UCSD-AML1 (cell line): ENCODE measurements at regions not wholly inside any gene's neighbourhood (a gene's known extent, or its start where the extent isn't known, plus 50 kb on each side); places are given as distances from the start of the nearest gene placed in this dataset.

Source experiments
- DNase-seq: peaks from one replicate; lab custom pipeline; 2025; ENCODE audit not compliant: unreplicated experiment; lab: John Stamatoyannopoulos, UW

DNA sequence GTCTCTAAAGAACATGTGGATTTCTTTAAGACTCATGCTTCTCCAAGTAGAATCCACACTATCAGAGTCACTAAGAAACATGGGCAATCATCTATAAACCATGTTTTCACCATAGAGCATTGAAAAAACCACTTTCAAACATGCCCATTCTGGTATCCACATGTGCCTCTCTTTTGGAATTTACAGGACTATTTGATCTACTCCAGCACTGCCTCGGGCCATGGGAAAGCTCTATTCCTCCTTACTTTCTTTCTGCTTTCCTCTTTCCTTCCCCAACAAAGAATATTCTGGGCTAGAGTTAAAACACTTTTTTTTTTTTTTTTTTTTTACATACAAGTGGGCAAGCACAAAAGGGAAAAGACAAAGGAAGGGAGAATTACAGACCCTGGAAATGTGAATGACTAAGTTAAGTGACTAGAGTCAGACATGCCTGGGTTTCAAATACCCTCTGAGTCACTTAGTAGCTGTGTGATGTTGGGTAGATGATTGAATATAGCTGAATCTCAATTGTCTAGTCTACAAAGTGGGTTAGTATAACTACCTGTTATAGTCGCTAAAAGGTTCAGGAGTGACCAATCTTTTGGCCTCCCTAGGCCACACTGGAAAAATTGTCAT lies 847.7 kb upstream of the INTU start:
- no peak for DNase-seq

DNA sequence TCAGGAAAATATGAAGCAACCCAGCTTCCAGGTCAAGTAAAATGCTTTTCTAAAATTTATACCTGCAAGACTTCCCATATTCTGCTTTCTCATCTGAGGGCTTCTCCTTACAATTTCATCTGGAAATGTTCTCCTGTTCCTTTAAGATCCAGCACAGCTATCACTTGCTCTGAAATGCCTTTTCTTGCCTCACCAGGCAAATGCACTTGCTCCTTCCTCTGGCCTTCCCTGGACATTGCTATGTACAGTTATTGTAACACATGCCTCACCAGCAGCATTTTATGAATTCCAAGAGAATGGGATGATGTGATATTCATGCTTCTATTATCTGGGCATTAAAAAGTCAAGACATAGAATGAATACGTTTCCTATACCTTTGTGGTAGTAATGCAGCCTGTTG lies 842.1 kb upstream of the INTU start:
- no peak for DNase-seq

DNA sequence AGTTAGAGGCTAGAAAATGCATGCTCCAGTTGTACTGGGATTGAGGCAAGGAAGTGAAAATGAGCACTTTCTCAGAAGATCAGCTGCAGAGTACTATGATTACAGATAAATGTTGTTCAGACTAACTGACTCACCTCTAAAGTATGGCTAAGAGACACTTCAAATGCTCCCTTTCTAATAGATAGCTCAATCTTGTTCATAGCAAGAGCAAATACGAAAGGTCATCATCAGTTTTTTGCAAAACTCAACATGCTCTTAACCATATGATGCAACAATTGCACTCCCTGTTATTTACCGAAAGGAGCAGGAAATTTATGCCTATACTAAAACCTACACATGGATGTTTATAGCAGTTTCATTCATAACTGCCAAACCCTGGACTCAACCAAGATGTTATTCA lies 838.4 kb upstream of the INTU start:
- no peak for DNase-seq

DNA sequence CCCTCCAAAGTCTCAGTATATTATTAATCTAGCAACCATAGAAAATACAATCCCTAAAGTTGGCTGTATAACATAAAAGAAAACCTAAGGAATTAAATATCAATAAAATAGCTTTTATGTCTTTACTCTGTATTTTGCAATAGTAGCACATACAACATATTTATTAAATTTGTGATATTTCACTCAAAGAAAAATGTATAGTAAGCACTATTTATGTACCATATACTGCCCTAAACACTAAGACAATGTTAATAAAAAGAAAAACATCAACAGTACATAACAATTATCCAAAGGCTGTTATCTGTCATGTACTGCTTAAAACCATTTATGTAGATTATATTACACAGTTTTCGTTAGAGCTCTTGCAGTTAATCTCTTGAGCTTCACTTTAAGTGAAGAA lies 834.5 kb upstream of the INTU start:
- DNase-seq = no peak

DNA sequence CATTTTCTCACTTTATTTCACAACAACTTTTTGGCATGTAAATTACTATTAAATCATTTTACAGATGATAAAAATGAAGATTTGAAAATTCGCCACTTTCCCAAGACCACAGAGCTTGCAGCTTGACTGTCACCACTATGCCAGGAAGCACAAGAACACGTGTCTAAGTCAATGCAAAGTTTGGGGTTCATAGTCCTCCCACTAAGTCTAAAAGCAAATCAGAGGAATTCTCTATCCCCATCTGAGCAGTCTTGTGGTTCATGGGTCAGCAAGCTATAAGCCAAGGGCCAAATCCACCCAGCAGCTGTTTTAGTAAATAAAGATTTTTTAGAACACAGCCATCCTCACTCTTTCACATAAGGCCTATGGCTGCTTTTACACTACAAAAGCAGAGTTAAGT lies 833.3 kb upstream of the INTU start:
- no peak for DNase-seq

DNA sequence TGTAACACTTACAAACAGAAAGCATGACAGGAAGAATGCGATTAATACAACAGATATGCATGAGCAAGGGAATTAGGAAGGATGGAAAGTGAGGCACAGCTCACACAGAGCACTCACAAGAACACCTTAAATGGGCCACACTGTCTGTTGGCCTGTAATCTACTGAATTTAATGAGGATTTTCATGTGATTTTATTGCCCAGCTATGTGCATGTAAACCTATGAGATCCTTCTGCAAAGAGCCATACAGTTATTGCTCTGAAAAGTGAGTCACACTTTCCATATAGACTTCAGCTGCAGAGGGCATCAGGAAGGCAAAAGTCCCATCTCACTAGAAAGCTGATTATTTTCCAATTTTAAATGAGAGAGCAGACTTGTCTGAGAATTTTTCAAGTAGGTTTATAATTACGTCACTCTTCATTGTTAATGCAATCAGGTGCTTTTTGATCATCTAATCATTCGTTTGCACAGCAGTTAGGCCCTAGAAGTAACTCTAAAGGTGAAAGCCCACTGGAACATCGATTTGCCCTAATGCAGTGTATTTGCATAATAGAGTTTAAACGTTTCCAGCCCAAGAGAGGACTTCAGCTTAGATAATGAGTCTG lies 832.7 kb upstream of the INTU start:
- DNase-seq = no peak

DNA sequence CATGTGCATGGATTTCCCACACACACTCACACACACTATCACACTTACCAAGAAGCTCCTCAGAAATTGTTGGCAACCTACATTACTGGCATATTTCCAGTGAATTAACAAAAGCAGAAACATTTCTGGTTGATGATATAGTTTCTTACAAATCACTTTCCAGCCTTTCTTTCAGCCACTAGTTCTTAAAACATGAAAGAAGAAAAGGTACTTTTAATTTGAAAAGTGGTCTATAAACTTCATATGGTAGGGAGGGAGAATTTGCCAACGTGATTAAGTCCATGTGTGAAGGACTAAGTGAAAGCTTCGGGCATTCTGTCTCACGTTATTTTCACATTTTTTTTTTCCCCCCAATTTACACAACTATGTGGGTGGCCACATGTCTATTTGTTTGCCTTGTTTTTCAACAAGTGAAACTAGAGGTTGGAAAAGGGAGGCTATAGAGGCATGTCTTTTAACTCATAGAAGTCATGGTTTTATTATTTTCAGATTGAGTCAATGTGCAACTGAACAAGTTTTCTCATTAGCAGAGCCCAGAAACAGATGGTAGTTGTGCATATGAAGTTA lies 832.1 kb upstream of the INTU start:
- DNase-seq = no peak

DNA sequence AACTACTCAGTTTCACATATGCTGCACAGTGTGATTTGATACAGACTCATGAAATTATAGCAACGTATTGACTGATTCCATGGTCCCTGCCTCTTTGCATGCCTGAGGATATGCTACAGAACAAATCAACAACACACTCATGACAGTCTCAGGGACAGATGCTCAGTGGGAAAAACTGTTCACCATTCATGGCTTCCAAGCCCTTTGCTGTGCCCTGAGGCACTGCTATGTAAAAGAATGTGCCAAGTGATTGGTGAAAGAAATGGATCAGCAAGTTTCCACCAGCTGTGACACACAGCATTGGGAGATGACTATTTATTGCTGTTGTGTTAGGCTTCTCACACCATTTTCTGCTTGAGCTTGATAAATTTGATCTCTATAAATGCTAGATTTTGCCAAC lies 825.6 kb upstream of the INTU start:
- no peak for DNase-seq

DNA sequence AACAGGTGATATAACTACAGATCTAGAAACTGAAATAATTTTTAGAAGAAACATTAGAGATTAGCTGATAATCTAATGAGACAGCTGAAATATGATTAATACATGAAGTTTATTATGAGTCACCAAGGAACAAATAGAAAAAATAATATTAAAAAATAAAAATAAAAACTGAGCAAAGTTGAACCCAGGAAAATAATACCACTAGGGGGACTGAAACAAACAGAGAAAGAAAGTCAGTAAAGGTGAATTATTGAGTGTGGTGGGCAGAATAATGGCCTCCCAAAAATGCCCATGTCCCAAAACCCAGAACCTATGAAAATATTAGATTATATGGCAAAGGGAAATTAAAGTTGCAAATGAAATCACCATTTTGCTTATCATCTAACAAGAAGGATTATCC lies 820.7 kb upstream of the INTU start:
- no peak for DNase-seq

DNA sequence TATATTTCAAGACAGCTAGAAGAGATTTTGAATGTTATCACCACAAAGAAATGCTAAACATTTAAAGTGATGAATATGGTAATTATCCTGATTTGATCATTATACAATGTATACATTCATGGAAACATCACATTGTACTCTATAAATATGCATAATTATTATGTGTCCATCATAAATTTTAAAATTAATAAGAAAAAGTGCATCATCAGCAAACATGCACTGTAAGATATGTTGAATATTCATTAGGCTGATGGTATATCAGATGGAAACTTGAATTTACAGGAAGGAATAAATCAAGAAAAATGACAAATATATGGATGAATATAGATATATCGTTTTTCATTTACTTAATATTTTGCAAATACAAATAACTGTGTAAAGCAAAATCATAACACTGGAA lies 812.1 kb upstream of the INTU start:
- no peak for DNase-seq

DNA sequence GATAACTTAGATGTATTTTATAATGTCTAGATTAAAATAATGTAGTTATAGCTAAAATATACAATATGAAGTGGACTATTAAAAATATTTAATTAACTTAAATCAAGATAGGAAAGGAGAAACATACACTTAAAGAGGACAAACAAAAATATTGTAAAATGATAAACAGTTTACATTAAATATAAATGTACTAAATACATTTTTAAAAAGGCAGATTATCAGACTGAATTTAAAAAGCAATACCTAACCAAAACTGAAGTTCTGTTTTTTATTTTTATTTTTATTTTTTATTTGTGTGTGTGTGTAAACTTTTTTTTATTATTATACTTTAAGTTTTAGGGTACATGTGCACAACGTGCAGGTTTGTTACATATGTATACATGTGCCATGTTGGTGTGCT lies 811.6 kb upstream of the INTU start:
- DNase-seq = no peak

DNA sequence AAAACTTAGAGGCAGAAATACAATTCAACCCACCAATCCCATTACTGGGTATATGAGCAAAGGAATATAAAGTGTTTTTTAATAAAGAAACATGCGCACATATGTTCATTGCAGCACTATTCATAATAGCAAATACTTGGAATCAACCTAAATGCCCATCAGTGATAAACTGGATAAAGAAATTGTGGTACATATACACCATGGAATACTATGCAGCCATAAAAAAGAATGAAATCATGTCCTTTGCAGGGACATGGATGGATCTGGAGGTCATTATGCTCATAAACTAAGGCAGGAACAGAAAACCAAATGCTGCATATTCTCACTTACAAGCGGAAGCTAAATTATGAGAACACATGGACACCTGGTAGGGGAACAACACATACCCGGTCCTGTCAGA lies 807.7 kb upstream of the INTU start:
- no peak for DNase-seq

DNA sequence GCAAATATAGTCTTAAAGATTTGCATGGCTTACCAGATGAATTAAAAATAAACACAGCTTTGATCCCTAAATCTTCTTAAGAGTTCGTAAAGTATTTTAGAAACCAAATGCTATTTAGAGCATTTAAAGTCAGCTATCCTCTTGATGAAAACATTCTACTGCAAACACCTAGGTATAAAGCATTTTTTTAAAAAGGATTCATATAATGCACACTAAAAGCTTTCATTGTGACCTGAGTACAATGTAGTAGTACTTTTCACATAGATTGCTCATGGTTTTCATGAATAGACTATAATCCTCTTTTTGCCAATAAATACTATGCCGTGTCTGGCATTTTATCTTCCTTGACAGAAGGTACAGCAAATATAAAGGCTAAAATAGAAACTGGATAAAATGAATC lies 805.1 kb upstream of the INTU start:
- no peak for DNase-seq

DNA sequence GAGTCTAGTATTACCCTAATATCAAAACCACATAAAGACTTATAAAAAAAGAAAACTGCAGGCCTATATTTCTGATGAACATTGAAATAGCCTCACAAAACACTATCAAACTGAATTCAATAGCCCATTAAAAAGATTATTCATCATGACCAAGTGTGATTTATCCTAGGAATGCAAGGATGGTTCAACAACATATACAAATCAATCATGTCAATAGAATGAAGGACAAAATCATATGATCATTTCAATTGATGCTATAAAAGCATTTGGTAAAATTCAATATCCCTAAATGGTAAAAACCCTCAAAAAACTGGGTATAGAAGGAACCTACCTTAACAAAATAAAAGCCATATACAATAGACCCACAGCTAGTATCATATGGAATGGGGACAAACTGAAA lies 797.9 kb upstream of the INTU start:
- DNase-seq = no peak

DNA sequence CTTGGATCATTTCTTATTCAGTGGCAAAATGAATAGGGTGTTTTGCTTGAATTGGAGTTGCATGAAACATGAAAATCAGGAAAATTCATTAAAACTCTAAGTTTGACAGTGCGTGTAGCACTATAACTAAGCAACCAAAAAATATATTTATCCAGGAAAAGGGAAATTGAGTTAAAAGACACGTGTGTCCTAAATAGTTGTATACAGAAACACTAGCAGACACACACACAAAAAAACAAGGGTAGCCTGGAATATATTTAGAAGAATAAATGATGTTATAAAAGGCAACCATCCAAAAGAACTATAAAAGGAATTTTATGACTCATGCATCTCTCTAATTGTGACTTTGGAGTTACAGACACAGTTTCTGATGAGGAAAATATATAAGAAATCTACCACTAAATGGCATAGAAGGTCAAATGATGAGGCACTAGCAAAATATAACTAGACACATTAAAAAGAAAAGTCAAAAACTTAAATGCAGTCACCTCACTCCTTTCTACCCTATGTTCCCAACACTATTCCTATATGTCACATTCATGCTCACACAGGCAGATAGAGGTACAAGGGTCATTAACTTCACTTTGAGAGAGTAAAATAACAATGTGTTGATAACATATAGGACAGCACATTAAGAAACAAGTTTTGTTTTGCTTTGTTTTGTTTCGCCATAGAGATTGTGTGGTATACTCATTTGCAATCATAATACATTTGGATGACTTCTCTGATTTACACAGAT lies 793.6 kb upstream of the INTU start:
- no peak for DNase-seq

DNA sequence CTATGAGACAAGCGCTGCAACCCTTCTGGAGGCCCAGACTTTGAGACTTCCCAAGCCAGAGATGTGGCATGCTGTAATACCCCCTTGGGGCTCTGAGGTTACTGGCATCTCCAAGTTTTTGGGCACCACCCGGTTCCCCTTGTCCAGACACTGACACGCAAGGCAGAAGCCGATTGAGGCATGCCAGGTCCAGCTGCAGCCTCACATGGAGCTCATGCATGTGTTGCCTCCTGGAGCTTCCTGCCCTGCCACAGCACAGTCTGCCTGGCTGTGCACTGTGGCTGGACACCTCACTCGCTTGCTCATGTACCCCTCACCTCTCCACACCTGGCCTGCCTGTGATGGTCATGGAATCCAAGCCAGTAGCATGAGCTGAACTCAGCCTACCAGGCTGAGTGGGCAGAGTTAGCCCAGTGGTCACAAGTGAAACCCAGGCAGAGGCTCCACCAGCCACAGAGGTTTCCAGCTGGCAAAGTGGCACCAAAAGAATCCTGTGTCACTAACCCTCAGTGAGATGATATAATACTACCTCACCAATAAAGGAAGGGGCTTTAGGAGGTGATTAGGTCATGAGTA lies 789.2 kb upstream of the INTU start:
- DNase-seq = no peak

DNA sequence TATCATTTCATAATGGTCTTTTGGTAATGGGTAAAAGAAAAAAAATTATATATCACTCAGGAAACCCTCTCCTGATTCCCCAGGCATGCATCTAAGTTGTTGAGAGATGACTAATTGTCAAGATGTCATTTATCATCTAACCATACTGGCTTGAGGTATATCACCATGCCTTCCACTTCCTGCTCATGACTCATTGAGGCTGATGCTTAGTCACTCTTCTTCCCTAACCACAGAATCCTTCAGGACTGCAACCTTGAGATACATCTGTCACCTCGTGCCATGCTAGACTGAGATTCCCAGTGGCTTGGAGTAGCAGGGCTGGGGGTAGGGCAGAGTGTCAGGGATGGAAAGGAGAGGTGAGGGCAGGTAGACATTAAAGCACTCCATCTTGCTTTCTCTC lies 782.5 kb upstream of the INTU start:
- DNase-seq = no peak

DNA sequence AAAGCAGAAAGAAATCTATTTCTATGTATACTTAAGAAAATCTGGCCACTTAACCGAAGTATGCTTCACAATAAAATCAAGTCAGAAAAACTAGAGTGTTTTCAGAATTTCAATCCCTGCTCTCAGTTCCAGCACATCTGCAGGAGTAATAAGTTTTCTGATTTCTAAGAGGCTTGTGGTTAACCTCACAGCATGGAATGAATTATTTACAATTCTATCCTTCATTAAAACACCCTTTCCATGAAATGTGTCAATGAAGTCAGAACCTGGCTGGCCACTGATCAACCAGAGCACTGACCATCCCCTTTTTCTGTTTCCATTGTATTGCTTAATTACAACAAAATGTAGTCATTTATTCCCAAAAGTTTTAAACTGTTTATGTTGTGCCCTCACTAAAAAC lies 781.4 kb upstream of the INTU start:
- DNase-seq = no peak

DNA sequence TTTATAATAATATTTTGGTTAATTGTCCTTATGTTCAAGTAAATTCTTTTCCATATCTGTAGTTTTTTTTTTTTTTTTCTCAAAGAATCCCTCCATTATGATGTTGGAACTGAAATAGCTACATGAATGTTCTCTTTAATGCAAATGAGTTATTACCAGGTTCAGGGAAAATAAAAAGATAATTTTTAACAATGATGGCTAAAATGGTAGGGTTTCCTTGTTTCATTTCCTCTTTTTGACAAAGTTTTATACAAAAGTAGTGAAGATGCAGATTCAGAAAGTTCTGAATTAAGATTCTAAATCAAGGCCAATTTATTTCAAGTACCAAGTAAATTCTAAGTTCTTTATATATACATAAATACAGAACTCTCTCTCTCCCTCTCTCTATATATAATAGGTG lies 779.0 kb upstream of the INTU start:
- DNase-seq = no peak

DNA sequence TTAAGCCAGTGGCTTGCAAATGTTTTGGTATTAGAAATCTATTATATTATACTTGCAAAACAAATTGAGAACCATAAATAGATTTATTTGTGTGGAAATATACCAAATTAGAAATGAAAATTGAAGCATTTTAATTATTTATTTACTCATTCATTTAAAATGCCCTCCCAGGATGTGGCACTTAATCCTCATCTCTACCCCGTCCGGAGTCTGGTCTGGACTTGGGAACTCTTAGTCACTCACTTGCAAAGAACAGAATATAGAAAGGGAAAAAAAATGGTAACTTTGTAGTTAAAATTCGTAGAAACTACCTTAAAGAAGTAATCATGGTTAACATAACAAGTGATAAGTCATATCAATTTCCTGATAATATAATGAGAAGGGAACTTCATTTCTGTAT lies 775.9 kb upstream of the INTU start:
- no peak for DNase-seq

DNA sequence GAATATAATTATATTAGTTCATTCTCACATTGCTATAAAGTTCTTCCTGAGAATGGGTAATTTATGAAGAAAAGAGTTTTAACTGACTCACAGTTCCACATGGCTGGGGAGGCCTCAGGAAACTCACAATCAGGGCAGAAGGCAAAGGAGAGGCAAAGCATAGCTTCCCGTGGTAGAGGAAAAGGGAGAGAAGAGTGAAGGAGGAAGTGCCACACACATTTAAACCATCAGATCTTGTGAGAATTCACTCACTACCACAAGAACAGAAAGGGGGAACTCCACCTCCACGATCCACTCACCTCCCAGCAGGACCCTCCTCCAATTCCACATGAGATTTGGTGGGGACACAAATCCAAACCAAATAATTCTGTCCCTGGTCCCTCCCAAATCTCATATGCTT lies 773.4 kb upstream of the INTU start:
- DNase-seq = no peak

DNA sequence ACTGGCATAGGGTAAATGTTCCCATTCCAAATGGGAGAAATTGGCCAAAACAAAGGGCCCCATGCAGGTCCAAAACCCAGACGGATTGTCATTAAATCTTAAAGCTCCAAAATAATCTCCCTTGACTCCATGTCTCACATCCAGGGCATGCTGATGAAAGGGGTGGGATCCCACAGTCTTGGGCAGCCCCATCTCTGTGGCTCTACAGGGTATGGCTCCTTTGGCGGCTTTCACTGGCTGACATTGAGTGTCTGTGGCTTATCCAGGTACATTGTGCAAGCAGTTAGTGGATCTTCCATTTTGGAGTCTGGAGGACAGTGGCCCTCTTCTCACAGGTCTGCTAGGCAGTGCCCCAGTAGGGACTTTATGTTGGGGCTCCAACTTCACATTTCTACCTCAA lies 772.9 kb upstream of the INTU start:
- no peak for DNase-seq
